Stimulated activated CD4-positive, alpha-beta T cell treated with anti-CD3 and anti-CD28 coated beads, Interleukin-1b, Interleukin-23, amount 100 ng/mL, for 4 hours (primary cell): ENCODE measurements at regions not wholly inside any gene's neighbourhood (a gene's known extent, or its start where the extent isn't known, plus 50 kb on each side); places are given as distances from the start of the nearest gene placed in this dataset.

Source experiments
- DNase-seq, 2 donors: peaks; one replicate each; pipeline ENCODE4 v3.0.0-alpha.2; 2020; ENCODE audit warnings: low read depth in 2 of 2

- no peak for DNase-seq
These were observed 62.7 kb upstream of the MAPRE2 start for GRCh38 chr18:34978533-34978893.

DNA sequence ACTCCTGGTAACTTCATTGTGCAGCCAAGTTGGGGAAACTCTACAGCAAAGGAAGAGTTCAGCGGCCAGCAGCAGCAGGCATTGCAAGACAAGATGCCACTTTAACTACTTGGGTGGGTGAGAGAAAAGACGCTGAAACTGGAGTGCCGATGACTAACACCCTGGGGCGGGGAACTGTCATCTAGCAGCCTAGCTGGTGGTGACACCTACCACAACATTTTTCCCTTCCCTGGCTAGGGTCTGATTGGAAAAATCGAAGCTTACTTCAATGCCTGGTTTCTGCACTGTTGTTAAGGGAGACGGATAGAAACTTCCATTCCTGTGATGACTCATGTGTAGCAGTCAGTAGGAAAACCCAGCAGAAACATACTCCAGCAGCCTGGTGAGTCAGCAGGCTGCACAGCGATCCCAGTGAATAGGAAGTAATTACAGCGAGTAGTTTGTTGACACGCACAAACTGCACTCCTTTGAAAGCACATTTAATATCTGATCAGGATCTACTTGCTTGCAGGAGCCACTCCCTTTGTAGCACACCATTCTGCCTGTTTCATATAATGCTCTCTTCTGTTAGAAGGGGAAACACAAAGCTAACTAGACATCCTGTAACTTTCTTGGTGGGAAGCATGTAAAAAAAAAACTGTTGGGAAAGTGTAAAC is 62.1 kb upstream of the MAPRE2 start:
- peak; percentile 54 to 61 for DNase-seq

GRCh38 chr18:34981487-34981886 is 59.7 kb upstream of the MAPRE2 start:
- no peak for DNase-seq

- no peak for DNase-seq
These were observed 55.2 kb upstream of the MAPRE2 start for GRCh38 chr18:34985963-34986362.

DNA sequence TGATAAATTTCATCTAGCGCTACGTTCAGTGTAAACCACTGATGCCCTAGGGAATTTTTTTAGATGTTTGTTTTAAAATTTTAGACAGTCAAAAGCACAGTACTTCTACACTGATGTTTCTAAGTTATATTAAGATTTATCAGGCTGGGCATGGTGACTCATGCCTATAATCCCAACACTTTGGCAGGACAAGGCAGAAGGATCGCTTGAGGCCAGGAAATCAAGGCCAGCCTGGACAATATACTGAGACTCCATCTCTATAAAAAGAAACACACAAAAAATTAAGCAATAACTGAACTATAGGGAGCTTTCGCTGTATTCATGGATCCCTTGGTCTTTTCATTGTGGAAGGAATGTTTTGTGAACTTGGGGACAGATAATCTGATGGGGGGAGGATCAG is 50.6 kb upstream of the MAPRE2 start:
- DNase-seq = no peak

DNA sequence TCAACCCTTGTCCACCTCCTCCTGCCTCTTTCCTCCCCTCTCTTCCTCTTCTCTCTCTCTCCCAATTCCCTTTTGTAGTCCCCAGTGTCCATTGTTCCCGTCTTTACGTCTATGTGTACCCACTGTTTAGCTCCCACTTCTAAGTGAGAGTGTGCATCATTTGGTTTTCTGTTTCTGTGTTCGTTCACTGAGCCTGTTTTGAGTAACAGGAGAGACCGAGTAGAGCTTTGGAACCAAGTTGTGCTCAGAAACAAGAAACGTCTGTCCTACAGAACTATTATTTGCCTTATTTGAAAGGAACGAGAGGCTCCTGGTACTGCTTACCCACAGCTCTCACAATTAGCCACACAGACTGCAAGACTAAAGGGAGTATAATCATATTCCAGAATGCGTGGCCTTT is 50.1 kb upstream of the MAPRE2 start:
- no peak for DNase-seq
